ENCODE measurements at regions not wholly inside any gene's neighbourhood (a gene's known extent, or its start where the extent isn't known, plus 50 kb on each side); places are given as distances from the start of the nearest gene placed in this dataset.

GRCh38 chr5:102599289-102599688 is 100.5 kb upstream of the SLCO6A1 start:
- H3K36me3 ChIP-seq (ENCODE audit: insufficient read depth) = 0 out of 2 replicates have a peak, but pooled peaks cover 5% of the 10 kb centered on the region
- no peaks in the 10 kb centered on the region for H3K79me2 ChIP-seq (replicated peaks; ENCODE audit: insufficient read depth)
- H3F3A ChIP-seq (replicated peaks; ENCODE audit: low read depth) = no peaks in the 10 kb centered on the region
- TF ChIP-seq EZH2phosphoT487 (IDR thresholded peaks at IDR 0.05; ENCODE audit: unreplicated experiment) (no peak), EZH2 (IDR thresholded peaks at IDR 0.05; ENCODE audit: low read depth, unreplicated experiment) (no peak), ZNF462 (CRISPR knock-in tag; IDR thresholded peaks at IDR 0.05) (no peak), ZNF331 (CRISPR knock-in tag; IDR thresholded peaks at IDR 0.05; ENCODE audit: low read depth) (no peak), STAT1 (IDR thresholded peaks at IDR 0.05; ENCODE audit: unreplicated experiment) (no peak), POLR2AphosphoS5 (IDR thresholded peaks at IDR 0.05; ENCODE audit: low read depth) (no peak), ZNF114 (CRISPR knock-in tag; IDR thresholded peaks at IDR 0.05) (no peak), NANOG (IDR thresholded peaks at IDR 0.05; ENCODE audit: borderline replicate concordance) (no peak), ETS1 (IDR thresholded peaks at IDR 0.05) (no peak), CREB1 (CRISPR knock-in tag; IDR thresholded peaks at IDR 0.05; ENCODE audit: low read depth) (no peak), REST (IDR thresholded peaks at IDR 0.05; ENCODE audit: unreplicated experiment) (no peak), JUNB (IDR thresholded peaks at IDR 0.05; ENCODE audit: unreplicated experiment) (no peak), CTCF (conservative IDR thresholded peaks at IDR 0.05; ENCODE audit: low read depth in 2 of 2) (no peak)
- ATAC-seq = no peak
- H3K4me2 ChIP-seq = no peak overlapping the region
- Mint-ChIP-seq H3K9me3 (0 out of 3 replicates have a peak, but pooled peaks cover under 1% of the 10 kb centered on the region), H3K36me3 (ENCODE audit: low read depth) (no peaks in the 10 kb centered on the region), H3K4me3 (no peak overlapping the region), H3K27ac (no peak overlapping the region), H3K4me1 (peaks cover 14% of the 10 kb centered on the region), H3K27me3 (ENCODE audit: insufficient read depth, low read depth, poor library complexity) (no peaks in the 10 kb centered on the region)
- H4K20me1 ChIP-seq (replicated peaks; ENCODE audit: insufficient read depth) = no peaks in the 10 kb centered on the region
- H3K27ac ChIP-seq (ENCODE audit: low read depth) = no peak overlapping the region
- H3K27me3 ChIP-seq (ENCODE audit: insufficient read depth) = no peaks in the 10 kb centered on the region
- H2AFZ ChIP-seq = no peak overlapping the region
- no peak overlapping the region for H3K4me3 ChIP-seq
- peaks cover 14% of the 10 kb centered on the region for H3K4me1 ChIP-seq (ENCODE audit: insufficient read depth)
- no peaks in the 10 kb centered on the region for H3K9me2 ChIP-seq (ENCODE audit: insufficient read depth)
- no peak for DNase-seq (ENCODE audit: low spot score)
